Heart right ventricle (tissue), 16 donors: ENCODE measurements at regions not wholly inside any gene's neighbourhood (a gene's known extent, or its start where the extent isn't known, plus 50 kb on each side); places are given as distances from the start of the nearest gene placed in this dataset.

Experiments used
- ATAC-seq, 8 donors: fragments of 200-7000 bp; cut with Tn5 transposase; one replicate each; pipeline ENCODE4 v1.9.1; 2020; ENCODE audit warnings: mild to moderate bottlenecking in 8 of 8, moderate library complexity in 8 of 8, moderate number of reproducible peaks in 1 of 8
- DNase-seq, 2 donors: peaks; one replicate each; pipeline ENCODE4 v3.0.0-alpha.2; 2020
- H3K27ac ChIP-seq, 10 donors: fragments of 200-600 bp; sonication (generic) in 2 of 10; one replicate each; pipeline versions ENCODE4 v1.5.0 to v1.8.0; 2020 to 2022; ENCODE audit warnings: mild to moderate bottlenecking in 3 of 10
- H3K27me3 ChIP-seq, 7 donors: fragments of 200-600 bp; one replicate each; pipeline ENCODE4 v1.8.0; 2021 to 2022; ENCODE audit warnings: mild to moderate bottlenecking in 2 of 7
- H3K36me3 ChIP-seq, 9 donors: fragments of 200-600 bp; sonication (generic) in 1 of 9; one replicate each; pipeline versions ENCODE4 v1.5.0 to v1.8.0; 2020 to 2022; ENCODE audit warnings: mild to moderate bottlenecking in 2 of 9
- H3K4me1 ChIP-seq, 9 donors: fragments of 200-600 bp; sonication (generic) in 1 of 9; one replicate each; pipeline versions ENCODE4 v1.5.0 to v1.8.0; 2020 to 2022; ENCODE audit warnings: mild to moderate bottlenecking in 4 of 9
- H3K4me3 ChIP-seq, 10 donors: fragments of 200-600 bp; sonication (generic) in 2 of 10; one replicate each; pipeline versions ENCODE4 v1.5.0 to v1.8.0; 2020 to 2022; ENCODE audit warnings: mild to moderate bottlenecking in 7 of 10, moderate library complexity in 2 of 10
- H3K9me3 ChIP-seq, 11 donors: fragments of 200-600 bp in 10 of 11; sonication (generic) in 2 of 11; one replicate each; pipeline versions ENCODE4 v1.5.0 to v1.8.0; 2013 to 2022; ENCODE audit warnings: mild to moderate bottlenecking in 2 of 11, control low read depth in 1 of 11, moderate library complexity in 1 of 11
- WGBS, 2 donors: extraction: QIAGEN DNeasy Blood & Tissue Kit; methylation state at CpG; one replicate each; pipeline ENCODE4 v1.1.7; 2013; ENCODE audit warnings: inconsistent platforms in 1 of 2; 5-methylcytosine and 5-hydroxymethylcytosine counted together
- intact Hi-C, 10 donors: fragments of 100-400 bp; cut with DNase I; formaldehyde crosslinking; loops; one replicate each; pipeline versions ENCODE4 v1.11.1 to v1.14.2; 2022
- TF ChIP-seq, protein P1 (sequence below), 9 donors: fragments of 200-600 bp; sonication (generic) in 2 of 9; IDR thresholded peaks; one replicate each; pipeline versions ENCODE4 v1.5.0 to v1.8.0; 2021 to 2022; ENCODE audit warnings: antibody characterized with exemption in 9 of 9, mild to moderate bottlenecking in 5 of 9, moderate library complexity in 1 of 9
- donor health status: Arrhythmogenic right ventricular cardiomyopathy.
- donor health status: ischemic (EF 13 %, LVEDD 7.1; RV severe dilation, severe dysfunction).
- donor health status: healthy with polysubstance abuse.
- donor health status: DM: no; HTN: yes; CAD: no.
- donor health status: DM: no; HTN: no; CAD: no.
- donor health status: ischemic (EF 25% LVEDD 6.9; RV normal size, moderate dysfunction).
- donor health status: ischemic (EF 25% LVEDD 5.7; RV mildly dilated, moderate dysfunction).
- donor health status: healthy.
- donor health status: DM: yes; HTN: yes; CAD: no.
- donor health status: Ischemic cardiomyopathy.
- donor health status: ischemic (EF 35%, LVEDD 5.7; RV mildly dilated, moderate dysfunction).
- donor health status: nonischemic (EF 11% LVEDD 7.7; RV severe dilation, severe dysfunction).
- donor health status: DM: yes; HTN: yes; CAD: no.
- donor health status: PGD.
- donor health status: ischemic (EF 29% LVEDD 5.4; RV normal size, mild dysfunction).
- donor health status: nonischemic (EF 23%, LVEDD 6.1; RV moderate dilation, normal function).

DNA sequence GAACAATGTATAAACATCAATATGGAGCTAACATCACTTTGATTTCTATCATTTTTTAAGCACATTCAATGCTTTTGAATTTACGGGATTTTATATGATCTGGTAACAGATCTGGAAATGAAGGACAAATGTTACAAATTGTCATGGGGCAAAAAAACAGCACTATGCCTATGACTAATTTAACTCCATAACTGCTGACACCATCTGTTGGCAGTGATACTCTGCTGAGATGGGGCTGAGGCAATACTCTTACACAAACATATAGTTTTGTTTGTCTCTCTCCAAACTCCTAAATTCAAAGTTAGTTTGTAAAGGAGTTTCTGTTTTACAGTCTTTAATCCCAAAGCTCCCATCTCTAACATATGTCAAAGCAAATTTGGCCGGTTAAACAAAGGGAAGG is 132.5 kb upstream of the FER start:
- 65 to 73% methylated on average over 2 of the region's 2 CpGs for WGBS, 2 donors
- intact Hi-C loops: no loop called here
- ATAC-seq (no peak), DNase-seq (no peak)
- Histone ChIP-seq H3K27ac (no peak overlapping the region), H3K4me1 (no peaks in the 10 kb centered on the region), H3K36me3 (no peaks in the 10 kb centered on the region), H3K27me3 (peaks cover 0 to 3% (median 0%) of the 10 kb centered on the region in 7 donors), H3K9me3 (peaks cover 0 to 13% (median 0%) of the 10 kb centered on the region in 11 donors), H3K4me3 (no peak overlapping the region)
- TF ChIP-seq, protein P1, sequence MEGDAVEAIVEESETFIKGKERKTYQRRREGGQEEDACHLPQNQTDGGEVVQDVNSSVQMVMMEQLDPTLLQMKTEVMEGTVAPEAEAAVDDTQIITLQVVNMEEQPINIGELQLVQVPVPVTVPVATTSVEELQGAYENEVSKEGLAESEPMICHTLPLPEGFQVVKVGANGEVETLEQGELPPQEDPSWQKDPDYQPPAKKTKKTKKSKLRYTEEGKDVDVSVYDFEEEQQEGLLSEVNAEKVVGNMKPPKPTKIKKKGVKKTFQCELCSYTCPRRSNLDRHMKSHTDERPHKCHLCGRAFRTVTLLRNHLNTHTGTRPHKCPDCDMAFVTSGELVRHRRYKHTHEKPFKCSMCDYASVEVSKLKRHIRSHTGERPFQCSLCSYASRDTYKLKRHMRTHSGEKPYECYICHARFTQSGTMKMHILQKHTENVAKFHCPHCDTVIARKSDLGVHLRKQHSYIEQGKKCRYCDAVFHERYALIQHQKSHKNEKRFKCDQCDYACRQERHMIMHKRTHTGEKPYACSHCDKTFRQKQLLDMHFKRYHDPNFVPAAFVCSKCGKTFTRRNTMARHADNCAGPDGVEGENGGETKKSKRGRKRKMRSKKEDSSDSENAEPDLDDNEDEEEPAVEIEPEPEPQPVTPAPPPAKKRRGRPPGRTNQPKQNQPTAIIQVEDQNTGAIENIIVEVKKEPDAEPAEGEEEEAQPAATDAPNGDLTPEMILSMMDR (IDR thresholded peaks at IDR 0.05): no peak

DNA sequence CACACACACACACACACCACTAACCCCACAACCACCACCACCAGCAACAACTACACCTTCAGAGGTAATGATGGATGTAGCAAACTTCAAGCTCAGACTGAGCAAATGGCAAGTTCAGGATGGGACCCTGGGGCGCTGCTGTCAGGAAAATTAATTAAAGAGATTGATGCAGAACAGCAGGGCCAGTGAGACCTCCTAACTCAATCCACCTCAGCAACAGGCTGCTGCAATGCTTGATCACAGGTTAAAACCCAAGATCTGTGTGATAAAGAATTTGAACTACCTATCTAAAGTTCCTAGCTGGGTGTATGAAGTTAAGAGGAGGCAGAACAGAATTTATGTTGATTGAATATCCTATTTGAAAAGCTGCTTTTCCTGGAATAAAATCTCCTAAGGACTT is 140.3 kb upstream of the FER start:
- Histone ChIP-seq H3K4me1 (no peaks in the 10 kb centered on the region), H3K27ac (no peak overlapping the region), H3K4me3 (no peak overlapping the region), H3K27me3 (no peaks in the 10 kb centered on the region), H3K9me3 (peaks cover 0 to 6% (median 0%) of the 10 kb centered on the region in 11 donors), H3K36me3 (no peaks in the 10 kb centered on the region)
- intact Hi-C loops: loop anchor here in 1 of 10 donors (5.0 kb wide), 1 partner anchor 200 kb away; no protein-coding TSS in a partner anchor
- WGBS, 2 donors: 81 to 83% methylated on average over 1 of the region's 1 CpG
- no peak for ATAC-seq
- no peak for DNase-seq
- TF ChIP-seq, protein P1 (IDR thresholded peaks at IDR 0.05): no peak

DNA sequence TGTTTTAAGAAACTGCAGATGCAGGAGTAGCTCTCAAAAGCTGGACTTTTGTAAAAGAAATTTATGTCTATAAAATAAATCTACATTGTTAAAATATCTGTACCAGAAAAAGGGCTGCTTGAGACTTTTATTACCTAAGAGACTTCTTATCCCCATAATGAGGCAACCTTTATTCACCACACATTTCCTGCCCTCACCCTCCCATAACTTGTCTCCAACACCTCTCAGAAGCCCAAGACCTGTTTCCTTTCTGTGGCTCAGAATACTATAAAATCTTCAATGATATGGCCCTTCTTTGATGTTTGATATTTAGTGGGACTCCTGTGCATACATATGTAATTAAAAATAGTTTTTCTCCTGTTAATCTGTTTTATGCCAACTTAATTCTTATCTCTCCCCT is 141.5 kb upstream of the FER start:
- Histone ChIP-seq H3K27me3 (no peaks in the 10 kb centered on the region), H3K4me1 (no peaks in the 10 kb centered on the region), H3K36me3 (no peaks in the 10 kb centered on the region), H3K4me3 (no peak overlapping the region), H3K9me3 (no peaks in the 10 kb centered on the region), H3K27ac (no peak overlapping the region)
- intact Hi-C loops: loop anchor here in 1 of 10 donors (5.0 kb wide), 1 partner anchor 199 kb away; no protein-coding TSS in a partner anchor
- DNase-seq (no peak), ATAC-seq (no peak)
- TF ChIP-seq, protein P1 (IDR thresholded peaks at IDR 0.05): no peak

DNA sequence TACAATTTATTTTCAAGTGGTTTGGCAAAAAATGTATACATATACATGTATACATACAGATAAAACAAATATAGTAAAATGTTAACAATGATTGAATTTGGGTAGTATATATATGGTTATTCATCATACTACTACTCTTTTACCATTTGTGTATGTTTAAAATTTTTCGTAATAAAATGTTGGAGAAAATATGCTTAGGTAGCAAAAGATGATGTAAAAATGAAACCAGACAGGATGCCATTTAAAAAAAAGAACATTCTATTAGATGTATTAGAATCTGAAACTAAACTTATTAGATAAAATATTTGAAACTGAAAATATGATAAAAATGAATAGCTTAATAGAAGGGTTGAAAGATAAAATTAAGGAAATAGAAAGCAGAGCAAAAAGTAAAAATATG is 144.9 kb upstream of the FER start:
- 0 to 93% methylated on average over 1 of the region's 1 CpG for WGBS, 2 donors
- DNase-seq: no peak
- Histone ChIP-seq H3K9me3 (no peaks in the 10 kb centered on the region), H3K27me3 (no peaks in the 10 kb centered on the region), H3K36me3 (no peaks in the 10 kb centered on the region), H3K4me1 (no peaks in the 10 kb centered on the region), H3K4me3 (no peak overlapping the region), H3K27ac (no peak overlapping the region)
- TF ChIP-seq, protein P1 (IDR thresholded peaks at IDR 0.05): no peak
- ATAC-seq: no peak
- intact Hi-C loops: no loop called here
